ENCODE measurements at regions not wholly inside any gene's neighbourhood (a gene's known extent, or its start where the extent isn't known, plus 50 kb on each side); places are given as distances from the start of the nearest gene placed in this dataset.
A peak's percentile ranks its signal among the peaks of the same experiment; 100 is the strongest.

GRCh38 chr7:45235905-45236304, 78.3 kb downstream of the RAMP3 start:
- DNase-seq = no peak

DNA sequence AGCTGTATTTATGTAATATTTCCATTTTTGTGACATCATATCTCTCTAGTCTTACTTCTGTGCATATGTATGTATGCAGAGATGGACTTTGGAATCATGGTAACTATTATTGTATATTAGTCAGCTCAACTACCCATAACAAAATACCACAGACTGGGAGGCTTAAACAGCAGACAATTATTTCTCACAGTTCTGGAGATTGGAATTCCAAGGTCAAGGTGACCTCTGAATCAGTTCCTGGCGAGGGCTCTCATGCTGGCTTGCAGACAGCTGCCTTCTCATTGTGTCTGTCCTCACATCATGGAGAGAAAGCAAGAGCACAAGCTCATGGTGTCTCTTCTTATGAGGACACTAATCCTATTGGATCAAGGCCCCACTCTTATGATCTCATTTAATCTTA, 79.1 kb downstream of the RAMP3 start:
- no peak for DNase-seq

- peak; percentile 30 for DNase-seq
Observed at GRCh38 chr7:45237788-45238461, 80.3 kb downstream of the RAMP3 start.

DNA sequence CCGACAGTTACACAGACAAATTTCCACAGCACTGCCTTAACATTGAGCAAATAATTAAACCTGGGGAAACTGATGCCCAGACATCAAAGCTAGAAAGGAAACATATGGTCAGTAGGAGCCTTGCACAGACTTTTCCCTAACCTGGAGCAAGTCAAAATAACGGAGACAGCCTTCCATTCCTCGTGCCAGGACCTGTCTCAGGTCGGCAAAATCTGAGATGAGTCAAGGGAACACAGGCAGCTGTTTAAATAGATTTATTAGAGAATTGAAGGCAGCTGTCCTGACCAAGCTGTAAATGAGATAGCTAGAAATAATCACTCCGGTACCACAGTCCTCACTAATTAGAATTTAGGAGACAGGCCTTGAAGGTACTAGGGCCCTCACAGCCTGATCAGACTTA, 81.2 kb downstream of the RAMP3 start:
- DNase-seq = no peak

- DNase-seq = peak; percentile 64
Observed at GRCh38 chr7:45239486-45239885, 81.9 kb downstream of the RAMP3 start.

- peak; percentile 95 for DNase-seq
Observed at GRCh38 chr7:45240273-45240771, 82.7 kb downstream of the RAMP3 start.

- no peak for DNase-seq
Observed at GRCh38 chr7:45240926-45241325, 83.3 kb downstream of the RAMP3 start.

- DNase-seq = peak; percentile 73
Observed at GRCh38 chr7:45241339-45242109, 83.9 kb downstream of the RAMP3 start.

DNA sequence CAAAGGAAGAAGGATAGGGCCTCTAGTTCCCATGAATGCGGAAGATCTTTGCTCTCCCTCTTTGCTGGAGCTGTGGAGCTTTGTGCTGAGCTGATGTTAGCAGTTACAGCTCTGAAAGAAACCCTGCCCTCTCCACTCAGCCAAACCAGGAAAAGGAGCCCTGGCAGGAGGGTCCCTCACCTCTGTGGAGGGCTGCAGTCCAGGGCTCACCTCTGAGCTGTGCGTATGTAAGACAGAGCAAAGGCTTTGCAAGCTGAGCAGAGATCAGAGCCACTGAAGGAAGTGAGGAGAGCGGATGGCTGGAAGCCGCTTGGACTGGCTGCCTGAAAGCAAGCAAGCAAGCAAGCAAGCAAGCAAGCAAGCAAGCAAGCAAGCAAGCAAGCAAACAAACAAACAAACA, 84.7 kb downstream of the RAMP3 start:
- DNase-seq = no peak

DNA sequence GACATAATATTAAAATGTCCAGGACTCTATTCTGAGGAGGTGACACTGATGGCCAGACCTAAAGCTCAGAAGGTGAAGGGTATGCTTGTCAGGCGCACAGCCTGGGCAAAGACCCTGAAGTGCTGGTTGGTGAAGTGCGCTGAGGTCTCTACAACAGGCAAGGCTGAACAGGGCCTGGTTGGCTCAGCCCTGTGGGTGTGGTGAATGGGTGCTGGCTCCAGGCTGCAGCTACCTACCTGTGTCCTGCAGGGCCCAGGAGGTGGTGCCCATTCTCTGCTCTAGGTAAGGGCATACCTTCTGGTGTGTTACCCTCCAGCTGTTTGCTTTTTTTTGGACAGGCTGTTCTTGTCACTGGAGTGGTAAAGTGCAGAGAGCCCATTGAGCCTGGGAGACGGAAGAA, 85.1 kb downstream of the RAMP3 start:
- DNase-seq = peak; percentile 32

DNA sequence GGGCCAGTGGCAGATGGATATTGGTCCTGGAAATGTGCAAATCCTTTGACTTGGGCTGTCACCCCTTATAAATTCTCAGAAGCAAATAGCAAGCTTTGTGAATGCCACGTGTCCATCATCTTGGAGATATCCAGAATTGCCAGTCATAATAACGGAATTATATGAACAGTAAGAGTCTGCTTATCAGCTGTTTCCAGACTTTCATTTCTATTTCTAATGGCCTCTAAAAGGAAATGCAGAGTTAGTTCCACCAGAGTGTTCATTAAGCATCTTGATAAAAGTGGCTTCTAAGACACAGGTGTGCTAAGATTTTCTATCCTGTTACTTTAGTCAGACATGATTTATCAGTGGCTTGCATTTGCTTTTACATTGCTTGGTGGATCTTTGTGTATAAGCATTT, 87.4 kb downstream of the RAMP3 start:
- peak; percentile 90 for DNase-seq

GRCh38 chr7:45246339-45246738, 88.7 kb downstream of the RAMP3 start:
- no peak for DNase-seq

- no peak for DNase-seq
Observed at GRCh38 chr7:45252248-45252647, 94.7 kb downstream of the RAMP3 start.

DNA sequence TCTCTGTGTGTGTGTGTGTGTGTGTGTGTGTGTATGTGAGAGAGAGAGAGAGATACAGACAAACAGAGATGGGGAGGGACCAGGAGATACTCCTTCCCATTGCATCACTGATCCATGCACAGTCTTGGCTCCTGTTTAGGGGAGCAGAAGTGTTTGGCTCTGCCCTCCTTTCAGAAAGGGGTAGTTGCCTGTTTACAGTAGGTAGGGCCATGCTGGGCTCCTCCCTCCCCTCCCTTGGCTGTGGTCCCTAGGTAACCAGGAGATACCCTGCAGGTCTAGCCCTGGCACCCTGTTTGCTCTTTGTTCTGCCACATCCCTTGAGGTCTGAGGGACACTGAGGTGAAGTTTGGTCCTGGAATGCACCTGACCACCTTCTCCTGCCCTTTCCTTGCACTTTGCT, 95.3 kb downstream of the RAMP3 start:
- no peak for DNase-seq

DNA sequence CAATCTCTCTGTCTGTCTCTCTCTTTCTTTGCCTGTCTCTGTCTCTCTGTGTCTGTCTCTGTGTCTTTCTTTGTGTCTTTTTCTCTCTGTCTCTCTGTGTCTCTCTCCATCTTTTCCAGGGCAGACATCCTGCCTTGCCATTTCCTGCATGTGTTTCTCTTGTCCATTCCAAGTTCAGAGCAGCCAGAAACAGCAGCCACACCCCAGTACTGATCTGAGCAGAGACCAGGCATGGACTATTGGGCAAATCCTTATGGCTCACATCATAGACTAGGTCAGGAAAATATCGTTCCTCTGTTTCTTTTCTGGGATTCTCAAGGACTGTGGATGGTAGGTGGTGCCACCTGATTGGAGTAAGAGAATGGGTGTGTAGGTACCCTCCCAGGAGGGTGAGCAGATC, 95.8 kb downstream of the RAMP3 start:
- no peak for DNase-seq

DNA sequence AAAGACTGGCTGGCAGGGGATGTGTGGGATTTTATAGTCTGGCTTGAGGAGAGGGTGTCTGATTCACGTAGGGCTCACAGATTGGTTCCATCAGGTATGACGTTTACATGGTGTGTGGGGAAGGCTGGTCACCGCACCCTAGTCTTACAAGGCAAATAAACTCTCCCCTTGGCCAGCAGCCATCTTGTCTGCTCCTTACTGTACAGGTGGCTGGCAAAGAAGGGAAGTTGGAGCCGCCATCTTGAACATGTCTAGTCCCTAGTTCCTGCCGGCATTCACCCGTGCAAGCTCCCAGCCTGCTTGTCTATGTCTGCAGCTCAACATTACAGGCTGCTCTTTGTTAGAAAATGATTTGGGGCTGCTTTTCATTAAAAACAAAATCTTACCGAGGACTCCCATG, 97.6 kb downstream of the RAMP3 start:
- DNase-seq = no peak

- no peak for DNase-seq
Observed at GRCh38 chr7:45256309-45256708, 98.7 kb downstream of the RAMP3 start.

DNA sequence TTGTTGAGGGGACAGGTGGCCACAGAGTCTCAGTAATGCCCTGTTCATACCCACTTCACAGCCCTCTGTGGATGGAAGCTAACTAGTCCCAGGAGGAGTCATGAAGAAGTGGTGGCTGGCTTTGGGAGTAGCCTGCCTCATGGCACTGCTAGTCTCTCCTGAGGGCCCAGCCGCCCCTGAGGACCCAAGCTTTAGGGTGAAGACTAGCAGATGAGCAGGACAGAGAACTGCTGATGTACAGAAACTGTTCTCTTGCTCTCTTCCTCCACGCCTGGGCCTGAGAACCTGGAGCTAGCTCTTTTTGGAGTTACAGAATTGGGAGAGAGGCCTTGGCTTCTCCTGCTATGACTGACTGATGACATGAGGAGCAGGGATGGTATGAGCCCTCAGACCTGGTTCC, 99.2 kb downstream of the RAMP3 start:
- no peak for DNase-seq

- DNase-seq = no peak
Observed at GRCh38 chr7:45257284-45257683, 99.7 kb downstream of the RAMP3 start.

GRCh38 chr7:45258533-45259226, 101.1 kb downstream of the RAMP3 start:
- DNase-seq = no peak

DNA sequence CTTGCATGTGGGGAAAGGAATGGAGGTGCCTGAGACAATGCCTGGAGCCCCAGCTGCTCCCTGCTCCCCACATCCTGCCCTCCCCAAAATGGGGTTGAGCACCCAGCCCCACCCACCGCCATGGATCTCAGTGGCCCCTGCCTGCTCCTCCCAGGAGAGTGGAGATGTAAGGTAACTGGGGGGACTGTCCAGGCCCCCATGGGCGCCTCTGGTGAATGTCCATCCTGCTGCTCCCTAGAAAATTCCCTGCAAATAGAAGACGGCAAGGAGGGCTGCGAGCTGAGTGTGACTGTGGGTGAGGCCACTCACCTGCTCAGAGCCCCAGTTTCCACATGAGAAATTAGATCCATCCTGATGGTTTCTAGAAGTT, 101.6 kb downstream of the RAMP3 start:
- no peak for DNase-seq

- DNase-seq = peak; percentile 76
Observed at GRCh38 chr7:45259966-45260646, 102.5 kb downstream of the RAMP3 start.

- DNase-seq = no peak
Observed at GRCh38 chr7:45267262-45267661, 109.7 kb downstream of the RAMP3 start.
